H1 (cell line): ENCODE measurements at regions not wholly inside any gene's neighbourhood (a gene's known extent, or its start where the extent isn't known, plus 50 kb on each side); places are given as distances from the start of the nearest gene placed in this dataset.

Experiments
- CHD7 ChIP-seq: fragments of 300-600 bp; sonication (generic); IDR thresholded peaks from 2 replicates; pipeline ENCODE4 v1.7.1; 2012; ENCODE audit warnings: low read length, moderate library complexity, mild to moderate bottlenecking, inconsistent platforms; ENCODE audit not compliant: insufficient replicate concordance
- MAFK ChIP-seq: IDR thresholded peaks from 2 replicates; pipeline ENCODE4 v1.6.1; 2012; ENCODE audit warnings: low read depth, mild to moderate bottlenecking, improper control_type of control experiment, low read length
- SUZ12 ChIP-seq: fragments of 200-600 bp; sonication (generic); IDR thresholded peaks from 2 replicates; pipeline ENCODE4 v1.6.1; 2012; ENCODE audit warnings: mild to moderate bottlenecking, inconsistent platforms, low read length, moderate library complexity, mixed read lengths

- TF ChIP-seq CHD7 (no peak), SUZ12 (no peak), MAFK (no peak)
Measured at GRCh38 chr2:129478902-129479517, 500.5 kb upstream of the RAB6C start (continued).
